GM12874 (cell line): ENCODE measurements at regions not wholly inside any gene's neighbourhood (a gene's known extent, or its start where the extent isn't known, plus 50 kb on each side); places are given as distances from the start of the nearest gene placed in this dataset.

Source experiments
- TF ChIP-seq, protein P1 (sequence below): IDR thresholded peaks from 2 replicates; pipeline ENCODE4 v1.5.1; 2011; ENCODE audit warnings: low read depth, mild to moderate bottlenecking, control low read depth, low read length, moderate library complexity; ENCODE audit not compliant: insufficient read depth

DNA sequence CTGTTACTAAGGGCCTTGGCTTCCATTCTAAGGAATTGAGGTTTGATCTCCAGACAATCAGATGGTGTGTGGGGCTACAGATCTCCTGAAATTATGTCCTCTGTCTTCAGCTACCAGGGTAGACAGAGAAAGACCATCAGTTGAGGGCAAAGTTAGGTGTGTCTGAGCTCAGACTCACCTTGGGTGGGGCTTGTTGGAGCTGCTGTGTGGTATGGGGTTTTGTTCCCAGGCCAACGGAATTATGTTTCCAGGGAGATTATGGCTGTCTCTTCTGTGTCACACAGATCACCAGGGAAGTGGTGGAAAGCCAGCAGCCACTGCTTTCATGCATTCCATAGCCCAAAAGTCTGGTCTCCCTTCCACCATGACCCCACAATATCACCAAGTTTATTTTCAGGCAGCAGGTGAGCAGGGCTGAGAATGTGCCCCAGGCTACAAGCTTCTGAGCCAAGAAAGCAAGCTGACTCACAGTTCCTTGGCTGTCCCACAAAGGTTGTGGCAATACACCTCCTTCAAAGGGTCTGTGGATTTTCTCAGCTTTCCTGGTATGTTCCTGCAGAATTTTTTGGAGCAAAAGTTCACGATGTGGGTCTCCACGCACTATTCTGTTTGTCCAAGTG, 714.9 kb downstream of the LUZP2 start:
- TF ChIP-seq, protein P1, sequence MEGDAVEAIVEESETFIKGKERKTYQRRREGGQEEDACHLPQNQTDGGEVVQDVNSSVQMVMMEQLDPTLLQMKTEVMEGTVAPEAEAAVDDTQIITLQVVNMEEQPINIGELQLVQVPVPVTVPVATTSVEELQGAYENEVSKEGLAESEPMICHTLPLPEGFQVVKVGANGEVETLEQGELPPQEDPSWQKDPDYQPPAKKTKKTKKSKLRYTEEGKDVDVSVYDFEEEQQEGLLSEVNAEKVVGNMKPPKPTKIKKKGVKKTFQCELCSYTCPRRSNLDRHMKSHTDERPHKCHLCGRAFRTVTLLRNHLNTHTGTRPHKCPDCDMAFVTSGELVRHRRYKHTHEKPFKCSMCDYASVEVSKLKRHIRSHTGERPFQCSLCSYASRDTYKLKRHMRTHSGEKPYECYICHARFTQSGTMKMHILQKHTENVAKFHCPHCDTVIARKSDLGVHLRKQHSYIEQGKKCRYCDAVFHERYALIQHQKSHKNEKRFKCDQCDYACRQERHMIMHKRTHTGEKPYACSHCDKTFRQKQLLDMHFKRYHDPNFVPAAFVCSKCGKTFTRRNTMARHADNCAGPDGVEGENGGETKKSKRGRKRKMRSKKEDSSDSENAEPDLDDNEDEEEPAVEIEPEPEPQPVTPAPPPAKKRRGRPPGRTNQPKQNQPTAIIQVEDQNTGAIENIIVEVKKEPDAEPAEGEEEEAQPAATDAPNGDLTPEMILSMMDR = no peak

DNA sequence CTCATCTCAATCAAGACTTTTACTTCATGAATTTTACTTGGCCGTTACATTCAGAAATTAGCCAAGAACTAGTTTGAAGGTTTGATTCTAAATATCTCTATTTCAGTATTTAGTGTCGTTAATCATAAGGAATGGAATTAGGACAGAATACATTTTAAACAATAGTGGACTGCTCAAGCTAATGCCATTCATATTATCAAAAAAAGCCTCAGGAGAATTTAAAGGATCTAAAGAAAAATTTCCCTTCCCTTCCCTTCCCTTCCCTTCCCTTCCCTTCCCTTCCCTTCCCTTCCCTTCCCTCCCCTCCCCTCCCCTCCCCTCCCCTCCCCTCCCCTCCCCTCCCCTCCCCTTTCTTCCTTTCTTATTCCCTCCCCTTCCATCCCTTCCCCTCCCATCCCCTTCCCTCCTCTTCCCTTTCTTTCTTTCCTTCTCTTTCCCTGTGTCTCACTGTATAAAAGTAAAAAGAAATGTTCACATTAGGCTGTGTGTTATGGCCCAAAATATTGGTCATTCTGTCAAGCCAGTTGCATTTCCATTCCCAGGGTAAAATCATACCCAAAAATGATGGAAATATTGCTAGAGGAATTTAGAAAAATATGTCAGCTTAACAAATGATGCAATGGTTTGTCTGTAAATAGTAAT, 717.8 kb downstream of the LUZP2 start:
- TF ChIP-seq, protein P1 = no peak

DNA sequence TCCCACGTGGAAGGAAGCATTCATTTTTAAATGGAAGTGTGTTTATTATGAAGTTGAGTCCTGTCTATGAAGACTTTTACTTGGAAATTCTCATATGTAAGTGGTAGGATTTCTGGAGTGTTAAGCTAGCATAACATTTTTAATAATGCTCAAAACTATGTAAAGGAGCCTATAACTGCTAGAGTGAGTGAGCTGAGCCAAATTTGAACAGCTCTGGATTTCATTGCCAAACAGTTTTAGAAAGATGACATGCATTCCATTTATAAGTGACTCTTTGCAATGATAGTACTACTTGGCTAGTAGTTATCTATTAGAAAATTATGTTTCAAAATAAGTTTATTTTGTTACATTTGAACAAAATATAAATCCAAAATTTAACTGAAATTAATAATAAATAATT, 721.2 kb downstream of the LUZP2 start:
- TF ChIP-seq, protein P1 = no peak

DNA sequence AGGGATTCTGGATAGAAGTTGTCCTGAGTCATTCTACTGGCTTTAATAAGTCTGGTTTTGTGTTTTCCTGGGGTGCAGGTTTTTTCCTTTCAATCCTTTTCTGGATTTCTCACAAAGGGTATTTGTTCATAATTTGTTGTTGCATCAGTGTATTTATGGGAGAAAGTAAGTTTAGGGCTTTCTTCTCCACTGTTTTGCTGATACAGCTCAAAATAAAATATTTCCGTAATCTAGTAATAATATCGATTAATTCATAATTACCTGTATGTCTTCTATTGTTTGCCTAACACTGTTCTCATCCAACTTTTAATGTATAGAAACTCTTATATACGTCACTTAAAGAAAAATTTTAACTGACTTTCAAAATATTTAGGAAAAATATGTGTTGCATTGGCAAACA, 728.2 kb downstream of the LUZP2 start:
- TF ChIP-seq, protein P1 = no peak

DNA sequence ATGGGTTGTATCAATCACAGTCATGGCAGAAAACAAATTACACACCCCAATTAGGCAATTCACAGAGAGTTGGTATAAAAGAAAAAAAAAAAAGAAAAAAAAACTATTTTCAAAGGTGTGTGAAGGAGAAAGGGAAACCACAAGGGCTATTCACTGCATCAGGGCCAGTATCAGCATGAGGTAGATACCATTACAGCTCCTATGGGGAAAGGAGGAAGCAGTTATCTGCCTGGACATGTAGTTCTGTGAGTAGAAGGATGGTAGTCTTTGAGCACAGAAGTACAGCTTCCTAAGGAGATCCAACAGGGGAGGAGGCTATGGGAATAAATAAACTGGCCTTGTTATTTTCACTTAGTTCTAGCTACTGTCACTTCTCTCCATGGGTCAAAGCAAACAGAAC, 746.1 kb downstream of the LUZP2 start:
- TF ChIP-seq, protein P1 = no peak

DNA sequence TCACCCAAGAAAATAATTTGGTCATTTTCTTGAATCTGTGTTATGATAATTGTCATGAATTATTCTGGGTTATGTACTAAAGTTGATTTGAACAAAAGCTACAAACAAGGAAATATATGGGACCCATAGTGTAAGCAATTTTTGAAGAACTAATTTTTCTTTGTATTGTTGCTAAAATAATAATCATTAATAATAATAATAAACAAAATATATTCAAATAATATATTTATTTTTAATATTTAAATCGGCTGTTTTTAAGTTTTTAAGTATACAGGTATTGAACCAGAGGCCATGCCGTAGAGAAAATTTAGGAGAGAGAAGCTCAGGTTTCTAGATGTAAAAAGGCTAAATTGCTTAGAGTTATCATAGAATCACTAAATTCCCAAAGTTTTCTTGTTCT, 747.3 kb downstream of the LUZP2 start:
- TF ChIP-seq, protein P1 = no peak

DNA sequence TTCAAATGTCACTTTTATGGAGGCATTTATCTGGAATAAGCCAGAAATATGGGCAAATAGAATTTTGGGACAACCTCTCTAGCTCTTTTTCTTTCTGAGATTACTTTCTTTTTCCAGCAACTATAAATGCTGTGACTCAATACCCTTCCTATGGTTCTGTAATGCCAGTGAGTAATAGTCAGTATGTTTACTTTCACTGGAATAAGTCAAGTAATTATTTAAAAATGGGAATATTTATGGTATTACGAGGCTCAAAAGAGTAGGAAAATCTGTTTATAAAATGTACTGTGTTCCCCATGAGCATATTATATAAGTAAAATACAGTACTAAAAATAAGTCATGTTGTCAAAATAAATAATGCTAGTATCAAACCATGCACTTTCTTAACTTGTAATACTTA, 750.5 kb downstream of the LUZP2 start:
- TF ChIP-seq, protein P1 = no peak
